ENCODE measurements at regions not wholly inside any gene's neighbourhood (a gene's known extent, or its start where the extent isn't known, plus 50 kb on each side); places are given as distances from the start of the nearest gene placed in this dataset.

DNA sequence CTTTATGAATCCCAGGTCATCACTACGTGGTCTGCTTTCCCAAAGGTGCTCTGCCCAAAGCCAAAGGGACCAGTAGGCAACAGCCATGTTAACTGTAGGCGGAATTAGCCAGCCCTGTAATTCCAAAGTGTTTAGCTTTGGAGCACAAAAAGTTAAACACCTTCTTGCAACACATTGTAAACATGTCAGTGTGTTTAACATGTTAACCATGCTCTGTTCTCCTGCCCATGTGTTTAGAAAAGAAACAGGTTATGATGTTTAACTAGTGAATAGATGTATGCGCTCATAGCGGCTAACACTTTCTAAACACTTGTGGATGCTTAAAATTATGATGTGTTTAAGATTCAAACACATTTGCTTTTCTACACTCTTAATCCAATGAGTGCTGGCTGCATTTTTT lies 292.4 kb downstream of the SRBD1 start:
- no peak overlapping the region for H3K4me3 ChIP-seq (ENCODE audit: low read depth, low read length)
- TF ChIP-seq, protein P1, sequence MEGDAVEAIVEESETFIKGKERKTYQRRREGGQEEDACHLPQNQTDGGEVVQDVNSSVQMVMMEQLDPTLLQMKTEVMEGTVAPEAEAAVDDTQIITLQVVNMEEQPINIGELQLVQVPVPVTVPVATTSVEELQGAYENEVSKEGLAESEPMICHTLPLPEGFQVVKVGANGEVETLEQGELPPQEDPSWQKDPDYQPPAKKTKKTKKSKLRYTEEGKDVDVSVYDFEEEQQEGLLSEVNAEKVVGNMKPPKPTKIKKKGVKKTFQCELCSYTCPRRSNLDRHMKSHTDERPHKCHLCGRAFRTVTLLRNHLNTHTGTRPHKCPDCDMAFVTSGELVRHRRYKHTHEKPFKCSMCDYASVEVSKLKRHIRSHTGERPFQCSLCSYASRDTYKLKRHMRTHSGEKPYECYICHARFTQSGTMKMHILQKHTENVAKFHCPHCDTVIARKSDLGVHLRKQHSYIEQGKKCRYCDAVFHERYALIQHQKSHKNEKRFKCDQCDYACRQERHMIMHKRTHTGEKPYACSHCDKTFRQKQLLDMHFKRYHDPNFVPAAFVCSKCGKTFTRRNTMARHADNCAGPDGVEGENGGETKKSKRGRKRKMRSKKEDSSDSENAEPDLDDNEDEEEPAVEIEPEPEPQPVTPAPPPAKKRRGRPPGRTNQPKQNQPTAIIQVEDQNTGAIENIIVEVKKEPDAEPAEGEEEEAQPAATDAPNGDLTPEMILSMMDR (IDR thresholded peaks at IDR 0.05; ENCODE audit: insufficient read depth, low read length, missing control alignments): no peak
- ChIA-PET CTCF (interaction anchor here (1.3 kb wide), 1 partner anchor 10 kb away, joined by 5 read pairs; no protein-coding TSS in a partner anchor), POLR2A (no interaction called here)
- DNase-seq (ENCODE audit: low read depth, low spot score): no peak

DNA sequence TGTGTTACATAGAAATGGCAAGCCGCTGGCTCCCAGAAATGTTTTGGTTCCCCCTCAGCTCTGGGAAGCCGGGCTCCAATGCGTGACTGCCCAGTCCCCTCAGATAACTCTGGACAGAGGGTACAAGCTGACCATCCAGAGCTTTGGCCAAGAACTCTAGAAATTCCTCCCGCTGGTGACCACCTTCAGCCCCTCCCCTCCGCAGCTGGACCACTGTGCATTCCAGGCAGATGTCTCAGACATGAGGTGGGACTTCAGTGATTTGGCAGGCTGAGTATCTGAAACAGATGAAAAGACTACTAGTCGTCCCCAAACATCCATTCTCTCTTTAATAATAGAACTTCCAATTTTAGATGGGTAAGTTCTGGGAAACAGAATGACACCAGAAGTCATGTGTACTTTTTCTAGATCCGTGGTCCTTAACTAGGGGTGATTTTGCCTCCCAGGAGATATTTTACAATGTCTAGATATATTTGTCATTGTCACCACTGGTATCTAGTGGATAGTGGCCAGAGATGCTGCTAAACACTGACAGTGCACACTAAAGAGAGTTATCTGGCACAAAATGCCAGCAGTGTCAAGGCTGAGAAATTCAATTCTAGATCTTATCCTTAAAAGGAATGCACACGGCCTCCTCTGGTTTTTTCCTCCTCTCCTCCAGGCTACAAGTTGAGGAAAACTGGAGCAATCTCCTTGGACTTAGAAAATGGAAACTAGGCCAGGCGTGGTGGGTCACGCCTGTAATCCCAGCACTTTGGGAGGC lies 294.3 kb downstream of the SRBD1 start:
- H3K4me3 ChIP-seq (ENCODE audit: low read depth, low read length): no peak overlapping the region
- ChIA-PET POLR2A (no interaction called here), CTCF (no interaction called here)
- DNase-seq (ENCODE audit: low read depth, low spot score): no peak
- TF ChIP-seq, protein P1 (IDR thresholded peaks at IDR 0.05; ENCODE audit: insufficient read depth, low read length, missing control alignments): no peak

DNA sequence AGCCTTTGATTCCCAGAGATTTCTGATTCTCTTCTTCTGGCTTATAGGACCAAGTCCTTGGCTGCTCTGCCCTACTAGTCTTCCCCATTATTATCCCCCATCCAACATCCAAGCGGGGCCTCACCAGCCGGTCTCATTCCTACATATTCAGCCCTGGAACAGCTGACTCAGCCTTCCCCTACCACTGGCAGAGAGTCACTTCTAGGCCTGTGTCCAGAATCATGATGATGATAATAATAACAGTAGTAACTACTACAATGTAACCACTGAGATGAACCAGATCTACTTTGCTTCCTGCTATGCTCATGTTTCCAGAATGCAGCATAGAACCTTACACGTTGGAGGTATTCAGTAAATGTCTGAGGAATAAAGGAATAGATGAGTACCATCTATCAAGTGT lies 295.2 kb downstream of the SRBD1 start:
- TF ChIP-seq, protein P1 (IDR thresholded peaks at IDR 0.05; ENCODE audit: insufficient read depth, low read length, missing control alignments): no peak
- ChIA-PET CTCF (no interaction called here), POLR2A (no interaction called here)
- DNase-seq (ENCODE audit: low read depth, low spot score): peak; percentile 60
- no peak overlapping the region for H3K4me3 ChIP-seq (ENCODE audit: low read depth, low read length)

DNA sequence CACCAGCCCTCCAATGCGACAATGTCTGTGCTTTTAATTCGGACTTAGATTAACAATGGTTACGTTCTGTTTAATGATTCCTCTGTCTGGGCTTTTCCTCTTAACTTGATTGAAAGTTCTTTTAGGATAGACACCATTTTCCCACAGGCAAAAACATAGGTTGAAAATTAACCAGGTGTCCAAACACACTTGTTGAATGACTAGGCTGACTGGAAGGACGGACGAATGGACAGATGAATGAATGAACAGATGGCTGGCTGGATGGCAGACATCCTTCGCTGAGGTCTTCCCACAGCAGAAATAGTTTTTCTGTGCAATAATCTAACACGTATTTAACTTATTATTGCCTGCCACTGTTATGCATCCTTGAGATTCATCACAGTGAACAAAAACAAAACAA lies 298.8 kb downstream of the SRBD1 start:
- DNase-seq (ENCODE audit: low read depth, low spot score): no peak
- no peak overlapping the region for H3K4me3 ChIP-seq (ENCODE audit: low read depth, low read length)
- CTCF ChIA-PET: no interaction called here
- TF ChIP-seq, protein P1 (IDR thresholded peaks at IDR 0.05; ENCODE audit: insufficient read depth, low read length, missing control alignments): no peak
- POLR2A ChIA-PET: no interaction called here

DNA sequence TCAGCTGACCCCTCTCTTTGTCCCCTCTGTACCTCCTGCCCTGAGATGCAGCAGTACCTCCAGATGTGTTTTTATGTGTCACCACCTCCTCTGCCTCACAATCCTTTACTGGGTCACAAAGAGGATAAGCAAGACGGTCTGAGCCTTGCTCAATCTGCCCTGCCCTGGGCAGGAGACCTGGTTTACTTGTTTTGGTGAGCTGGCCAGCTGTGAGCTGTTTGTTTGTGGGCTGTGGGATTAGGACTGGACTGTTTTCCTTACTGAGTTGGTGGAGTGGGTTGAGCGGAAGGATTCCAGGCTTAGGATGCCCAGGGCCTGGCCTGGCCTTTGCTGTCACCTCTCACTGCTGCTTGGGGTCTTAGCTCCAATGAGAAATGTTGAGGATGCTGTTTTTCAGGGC lies 299.5 kb downstream of the SRBD1 start:
- CTCF ChIA-PET: no interaction called here
- POLR2A ChIA-PET: no interaction called here
- no peak overlapping the region for H3K4me3 ChIP-seq (ENCODE audit: low read depth, low read length)
- TF ChIP-seq, protein P1 (IDR thresholded peaks at IDR 0.05; ENCODE audit: insufficient read depth, low read length, missing control alignments): no peak
- DNase-seq (ENCODE audit: low read depth, low spot score): no peak

DNA sequence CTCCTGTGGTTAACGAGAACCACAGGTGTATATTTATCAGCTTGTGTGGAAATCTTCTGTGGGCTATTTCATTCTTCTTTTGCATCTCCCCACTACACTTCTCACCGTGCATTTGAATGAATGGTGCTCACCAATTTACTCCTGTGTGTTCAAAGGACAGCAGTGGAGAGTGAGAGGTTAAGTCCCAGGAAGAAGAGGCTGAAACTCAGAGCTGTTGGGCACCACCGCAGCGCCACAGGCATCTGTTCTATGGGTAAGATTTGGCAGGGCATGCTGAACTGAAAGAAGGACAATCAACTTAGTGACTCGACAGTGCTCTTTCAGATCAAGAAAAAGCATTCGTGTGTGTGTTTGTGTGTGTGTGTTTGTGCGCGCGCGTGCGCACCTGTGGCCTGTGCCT lies 297.9 kb upstream of the SIX2 start:
- no peak overlapping the region for H3K4me3 ChIP-seq (ENCODE audit: low read depth, low read length)
- ChIA-PET POLR2A (no interaction called here), CTCF (no interaction called here)
- TF ChIP-seq, protein P1 (IDR thresholded peaks at IDR 0.05; ENCODE audit: insufficient read depth, low read length, missing control alignments): no peak
- DNase-seq (ENCODE audit: low read depth, low spot score): no peak
